Skin epidermis (tissue), 12 donors: ENCODE measurements at regions not wholly inside any gene's neighbourhood (a gene's known extent, or its start where the extent isn't known, plus 50 kb on each side); places are given as distances from the start of the nearest gene placed in this dataset.
"Not testable (repeated sequence)": the region's sequence is repeated elsewhere in the genome, so short reads cannot be mapped to it uniquely, and the experiment has no call there.

Experiments
- H3K27ac ChIP-seq, 21 experiments: fragments of 200-600 bp; sonication (generic) in 11 of 21; one replicate each; pipeline ENCODE4 v1.5.0; 2020; ENCODE audit warnings: mild to moderate bottlenecking in 3 of 21, inconsistent platforms in 2 of 21, moderate library complexity in 2 of 21
- H3K4me3 ChIP-seq, 7 experiments: fragments of 200-600 bp; sonication (generic) in 2 of 7; one replicate each; pipeline ENCODE4 v1.5.0; 2020; ENCODE audit warnings: inconsistent platforms in 2 of 7, mild to moderate bottlenecking in 2 of 7, moderate library complexity in 1 of 7

DNA sequence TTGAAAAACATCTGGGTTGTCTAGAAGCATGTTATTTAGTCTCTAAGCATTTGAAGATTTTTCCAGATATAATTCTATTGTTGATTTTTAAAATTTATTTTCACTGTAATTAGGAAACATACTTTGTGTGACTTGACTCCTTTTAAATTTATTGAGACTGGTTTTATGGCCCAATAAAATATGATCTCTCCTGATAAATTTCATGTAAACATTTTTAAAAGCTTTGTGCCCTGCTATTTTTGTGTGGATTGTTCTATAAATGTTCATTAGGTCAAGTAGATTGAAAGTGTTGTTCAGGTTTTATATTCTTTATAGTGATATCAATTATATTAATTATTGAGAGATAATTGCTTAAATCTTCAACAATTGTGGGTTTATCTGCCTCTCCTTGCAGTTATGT, 105.4 kb downstream of the RFX6 start:
- Histone ChIP-seq H3K4me3 (no peak overlapping the region), H3K27ac (no peak overlapping the region)

DNA sequence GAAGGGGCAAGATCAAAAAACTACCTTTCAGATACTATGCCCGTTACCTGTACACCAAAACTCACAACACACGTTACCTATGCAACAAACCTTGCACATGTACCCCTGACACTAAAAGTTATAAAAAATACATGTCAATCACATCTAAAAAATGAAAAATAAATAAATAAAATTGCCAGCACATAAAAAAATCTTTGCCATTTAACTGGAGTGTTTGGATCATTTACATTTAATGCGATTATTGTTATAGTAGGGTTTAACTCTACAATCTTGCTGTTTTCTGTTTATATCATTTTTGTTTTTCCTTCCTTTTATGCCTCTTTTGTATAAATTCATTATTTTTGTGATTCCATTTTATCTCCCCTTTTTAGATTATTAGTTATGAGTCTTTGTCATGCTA, 106.3 kb downstream of the RFX6 start:
- H3K27ac ChIP-seq: no peak overlapping the region
- no peak overlapping the region for H3K4me3 ChIP-seq

DNA sequence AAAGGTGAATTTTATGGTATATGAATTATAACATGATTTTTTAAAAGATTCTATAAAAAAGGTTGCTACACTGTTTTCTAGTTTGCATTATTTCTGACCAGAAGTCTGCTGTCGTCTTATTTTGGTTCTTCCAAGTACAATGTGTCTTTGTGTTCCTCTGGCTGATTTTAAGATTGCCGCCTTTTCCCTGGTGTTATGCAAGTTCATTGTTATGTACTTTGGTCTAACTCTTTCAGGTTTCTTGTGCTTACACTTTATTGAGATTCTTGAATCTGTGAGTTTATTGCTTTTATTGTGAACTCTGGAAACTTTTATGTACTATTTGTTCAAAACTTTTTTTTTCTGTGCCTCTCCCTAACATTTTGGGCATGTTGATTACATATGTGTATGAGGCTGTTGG, 109.8 kb downstream of the RFX6 start:
- Histone ChIP-seq H3K4me3 (no peak overlapping the region), H3K27ac (no peak overlapping the region)

DNA sequence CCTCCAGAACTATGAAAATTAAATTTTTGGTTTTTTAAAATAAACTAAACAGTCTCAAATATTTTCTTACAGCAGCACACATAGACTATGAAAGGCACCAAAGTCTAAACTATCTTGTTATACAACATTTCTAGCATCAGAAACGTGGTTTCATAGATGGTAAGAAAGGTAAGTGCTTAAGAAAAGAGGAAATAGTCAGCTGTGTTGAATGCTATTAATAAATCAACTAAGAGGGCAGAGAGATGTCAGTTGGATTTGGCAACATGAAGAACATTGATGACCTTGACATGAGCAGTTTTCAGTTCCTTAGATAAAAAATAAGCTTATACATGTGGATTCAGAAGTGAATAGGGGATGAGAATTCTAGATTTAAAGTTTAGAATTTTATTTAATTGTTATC, 113.6 kb downstream of the RFX6 start:
- no peak overlapping the region for H3K27ac ChIP-seq
- no peak overlapping the region for H3K4me3 ChIP-seq

DNA sequence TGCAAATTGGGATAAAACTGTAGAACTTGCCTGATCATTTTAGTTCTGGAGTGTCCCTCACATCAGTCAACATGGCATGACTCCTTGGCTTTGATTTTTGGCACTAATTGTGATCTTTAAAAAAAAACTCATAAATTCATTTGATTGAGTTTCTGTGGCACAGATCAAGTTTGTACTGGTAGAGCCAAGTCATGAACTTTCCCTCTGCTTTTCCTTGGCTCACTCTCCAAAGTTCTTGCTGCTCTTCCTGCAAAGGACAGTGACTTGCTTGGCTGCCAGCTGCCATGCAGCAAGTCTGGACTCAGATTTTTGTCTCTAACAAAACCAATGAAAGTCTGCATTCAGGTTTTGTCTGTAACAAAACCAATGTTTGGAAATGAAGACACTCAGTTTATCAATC, 115.5 kb downstream of the RFX6 start:
- H3K4me3 ChIP-seq: no peak overlapping the region
- no peak overlapping the region for H3K27ac ChIP-seq

DNA sequence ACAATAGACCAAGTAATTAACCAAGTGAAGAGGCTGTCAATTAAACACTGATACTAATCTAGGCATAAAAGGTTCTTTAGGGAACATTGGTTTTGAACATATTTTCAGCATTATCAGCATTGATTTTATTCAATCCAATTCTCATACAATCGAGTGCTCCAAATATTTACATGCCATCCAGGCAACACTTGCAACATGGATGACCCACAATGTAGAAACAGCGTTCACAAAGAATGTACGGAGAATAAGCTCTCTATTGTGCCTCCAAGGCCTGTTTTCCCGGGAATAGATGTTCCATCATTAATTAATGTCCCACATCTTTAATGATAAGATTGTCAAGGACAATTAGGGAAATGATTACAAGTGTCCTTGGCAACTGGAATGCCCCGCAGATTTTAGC, 117.4 kb downstream of the RFX6 start:
- Histone ChIP-seq H3K4me3 (no peak overlapping the region), H3K27ac (no peak overlapping the region)

DNA sequence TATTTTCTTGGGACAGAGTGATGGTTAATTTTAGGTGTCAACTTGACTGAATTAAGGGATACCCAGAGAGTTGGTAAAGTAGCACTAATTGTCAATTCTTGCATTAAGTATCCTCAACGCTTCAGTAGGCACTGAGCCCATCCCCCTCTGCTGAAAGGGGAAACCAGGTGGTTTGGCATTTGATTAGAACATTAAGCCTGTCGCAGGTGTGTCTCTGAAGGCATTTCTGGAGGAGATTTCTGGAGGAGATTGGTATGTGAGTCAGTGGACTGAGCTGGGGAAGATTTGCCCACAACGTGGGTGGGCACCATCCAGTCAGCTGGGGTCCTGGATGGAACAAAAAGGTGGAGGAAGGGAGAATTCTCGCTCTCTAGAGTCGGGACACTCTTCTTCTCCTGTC, 119.8 kb downstream of the RFX6 start:
- Histone ChIP-seq H3K4me3 (no peak overlapping the region), H3K27ac (no peak overlapping the region)

DNA sequence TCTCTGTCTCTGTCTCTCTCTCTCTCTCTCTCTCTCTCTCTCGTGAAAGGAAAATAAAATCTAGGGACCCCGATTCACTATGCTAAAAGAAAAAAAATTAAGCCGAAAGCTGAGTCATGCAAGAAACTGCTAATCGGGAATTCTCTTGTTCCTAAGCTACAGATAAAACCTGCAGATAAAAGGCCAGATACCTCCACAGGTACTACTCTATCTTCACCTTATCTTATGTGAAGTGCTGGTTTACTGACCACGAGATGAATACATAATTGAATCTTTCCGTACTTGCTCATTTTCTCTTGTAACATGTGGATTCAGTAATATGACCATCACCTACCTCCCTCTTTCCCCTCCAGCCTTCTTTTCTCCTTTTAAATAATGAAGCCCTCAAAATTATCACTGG, 120.5 kb downstream of the RFX6 start:
- no peak overlapping the region for H3K4me3 ChIP-seq
- no peak overlapping the region for H3K27ac ChIP-seq

DNA sequence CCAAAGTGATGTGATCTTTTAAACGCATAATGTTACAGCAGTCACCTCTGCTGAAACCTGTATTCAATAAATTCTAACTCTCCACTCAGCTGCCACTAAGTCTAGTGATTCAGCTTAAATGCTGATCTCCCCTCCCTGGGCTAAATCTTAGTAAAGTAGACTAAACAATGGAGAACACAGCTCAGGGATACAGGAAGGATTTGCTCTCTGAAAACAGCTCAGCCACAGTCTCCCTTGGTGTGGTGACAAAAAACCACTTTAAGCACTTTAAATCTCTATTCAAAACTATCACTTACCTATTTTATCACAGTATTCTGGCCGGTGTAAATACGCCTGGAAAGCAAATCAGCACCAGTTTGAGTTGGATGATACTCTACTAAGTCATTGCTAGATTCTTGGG, 130.6 kb downstream of the RFX6 start:
- no peak overlapping the region for H3K4me3 ChIP-seq
- H3K27ac ChIP-seq: no peak overlapping the region

DNA sequence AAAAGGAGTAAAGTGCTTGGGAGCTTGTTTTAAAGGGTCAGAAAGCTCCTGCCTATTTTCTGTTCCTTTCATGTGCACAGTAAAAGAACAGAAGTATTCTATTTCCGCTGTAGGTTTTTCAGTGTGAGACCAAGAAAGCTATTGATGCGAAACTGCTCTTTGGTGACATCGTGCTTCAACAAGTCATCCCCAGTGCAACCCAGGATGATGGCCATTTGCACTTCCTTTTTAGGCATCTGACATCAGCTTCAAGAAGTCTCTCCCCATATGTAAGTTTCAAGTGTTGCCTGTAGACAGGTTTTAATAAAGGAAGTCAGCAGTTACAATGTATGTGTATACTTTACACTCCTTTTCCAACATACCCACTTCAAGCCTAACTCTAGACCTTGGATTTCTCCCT, 131.6 kb downstream of the RFX6 start:
- no peak overlapping the region for H3K4me3 ChIP-seq
- no peak overlapping the region for H3K27ac ChIP-seq

DNA sequence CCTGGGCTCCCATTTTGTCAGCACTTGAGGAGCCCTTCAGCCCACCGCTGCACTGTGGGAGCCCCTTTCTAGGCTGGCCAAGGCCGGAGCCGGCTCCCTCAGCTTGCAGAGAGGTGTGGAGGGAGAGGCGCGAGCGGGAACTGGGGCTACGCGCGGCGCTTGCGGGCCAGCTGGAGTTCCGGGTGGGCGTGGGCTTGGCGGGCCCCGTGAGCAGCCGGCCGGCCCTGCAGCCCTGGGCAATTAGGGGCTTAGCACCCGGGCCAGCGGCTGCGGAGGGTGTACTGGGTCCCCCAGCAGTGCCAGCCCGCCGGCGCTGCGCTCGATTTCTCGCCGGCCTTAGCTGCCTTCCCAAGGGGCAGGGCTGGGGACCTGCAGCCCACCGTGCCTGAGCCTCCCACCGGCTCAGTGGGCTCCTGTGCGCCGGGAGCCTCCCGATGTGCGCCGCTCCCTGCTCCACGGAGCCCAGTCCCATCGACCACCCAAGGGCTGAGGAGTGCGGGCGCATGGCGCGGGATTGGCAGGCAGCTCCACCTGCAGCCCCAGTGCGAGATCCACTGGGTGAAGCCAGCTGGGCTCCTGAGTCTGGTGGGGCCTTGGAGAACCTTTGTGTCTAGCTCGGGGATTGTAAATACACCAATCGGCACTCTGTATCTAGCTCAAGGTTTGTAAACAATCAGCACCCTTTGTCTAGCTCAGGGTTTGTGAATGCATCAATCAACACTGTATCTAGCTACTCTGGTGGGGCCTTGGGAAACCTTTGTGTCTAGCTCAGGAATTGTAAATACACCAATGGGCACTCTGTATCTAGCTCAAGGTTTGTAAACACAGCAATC, 137.8 kb downstream of the RFX6 start:
- not testable (repeated sequence) for H3K4me3 ChIP-seq, H3K27ac ChIP-seq

DNA sequence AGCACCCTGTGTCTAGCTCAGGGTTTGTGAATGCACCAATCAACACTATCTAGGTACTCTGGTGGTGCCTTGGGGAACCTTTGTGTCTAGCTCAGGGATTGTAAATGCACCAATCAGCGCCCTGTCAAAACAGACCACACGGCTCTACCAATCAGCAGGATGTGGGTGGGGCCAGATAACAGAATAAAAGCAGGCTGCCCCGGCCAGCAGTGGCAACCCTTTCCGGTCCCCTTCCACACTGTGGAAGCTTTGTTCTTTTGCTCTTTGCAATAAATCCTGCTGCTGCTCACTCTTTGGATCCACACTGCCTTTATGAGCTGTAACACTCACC, 138.4 kb downstream of the RFX6 start:
- H3K27ac ChIP-seq, H3K4me3 ChIP-seq: not testable (repeated sequence)

DNA sequence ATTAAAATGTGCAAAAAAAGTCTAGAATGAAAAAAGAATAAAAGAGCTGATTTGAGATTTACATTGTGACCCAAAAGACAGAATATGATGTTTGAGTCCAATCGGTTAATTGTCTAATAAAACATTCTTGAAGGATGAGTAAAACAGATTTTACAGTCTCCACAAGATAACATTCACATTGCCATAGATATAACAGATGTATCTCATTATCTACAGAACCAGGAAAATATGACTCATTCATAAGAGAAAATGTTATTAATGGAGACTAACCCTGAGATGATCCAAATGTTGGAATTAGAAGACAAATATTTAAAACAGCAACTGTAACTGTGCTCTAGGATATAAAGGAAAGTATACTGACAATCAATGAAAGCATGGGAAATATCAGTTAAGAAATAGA, 141.7 kb downstream of the RFX6 start:
- H3K4me3 ChIP-seq: no peak overlapping the region
- no peak overlapping the region for H3K27ac ChIP-seq

DNA sequence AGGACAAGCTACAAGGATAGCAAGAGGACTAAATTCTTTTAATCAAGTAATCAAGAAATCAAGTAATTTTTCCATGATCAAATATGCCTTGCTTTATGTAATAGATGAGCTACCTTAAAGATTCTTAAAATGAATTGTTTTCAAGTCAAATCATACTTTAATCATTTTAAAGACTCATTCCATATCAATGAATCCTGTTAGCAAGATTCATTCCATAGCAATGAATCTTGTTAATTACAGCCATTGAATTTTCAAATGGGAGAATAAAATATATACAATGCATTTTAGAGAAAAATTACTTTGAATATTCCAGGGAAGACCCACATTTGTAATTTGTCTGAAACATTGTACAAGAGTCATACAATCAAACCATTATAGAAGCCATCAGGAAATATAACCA, 145.7 kb downstream of the RFX6 start:
- H3K27ac ChIP-seq: no peak overlapping the region
- H3K4me3 ChIP-seq: no peak overlapping the region

DNA sequence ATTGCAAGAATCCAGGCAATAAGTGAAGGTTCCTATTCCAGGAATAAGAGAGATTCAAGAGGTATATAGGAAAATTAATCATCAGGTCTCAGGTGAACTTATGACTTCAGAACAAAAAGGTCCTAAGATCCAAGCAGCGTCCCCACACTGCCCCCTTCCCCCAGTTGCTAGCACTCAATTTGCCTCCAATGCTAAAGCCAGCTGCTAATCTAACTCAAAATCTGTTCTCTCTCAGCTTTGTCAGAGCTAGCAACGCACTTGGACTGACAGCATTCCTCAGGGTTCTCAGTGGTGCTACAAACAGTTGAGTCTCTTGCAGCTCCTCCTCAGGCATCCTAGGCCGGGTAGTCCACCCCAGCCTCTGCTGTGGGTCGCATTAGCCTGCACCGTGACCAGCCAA, 148.3 kb downstream of the RFX6 start:
- no peak overlapping the region for H3K4me3 ChIP-seq
- no peak overlapping the region for H3K27ac ChIP-seq

DNA sequence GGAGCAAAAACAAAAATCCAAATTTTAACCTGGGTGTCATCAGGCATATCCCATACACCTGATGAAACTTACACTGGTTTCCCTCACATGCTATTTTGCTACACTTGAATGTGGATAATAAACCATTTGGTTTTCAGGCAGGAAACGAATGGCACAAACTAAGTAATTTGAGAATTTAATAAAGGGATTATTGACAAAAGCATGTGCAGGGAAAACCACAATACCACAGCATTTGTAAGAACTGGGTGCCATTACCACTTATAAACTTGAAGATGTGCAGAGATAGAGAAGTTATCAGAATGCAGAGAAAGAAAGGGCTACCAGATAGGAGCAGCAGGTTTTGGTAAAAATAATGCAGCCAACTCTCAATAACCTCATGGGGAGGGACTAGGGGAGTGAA, 151.2 kb downstream of the RFX6 start:
- no peak overlapping the region for H3K4me3 ChIP-seq
- H3K27ac ChIP-seq: no peak overlapping the region

DNA sequence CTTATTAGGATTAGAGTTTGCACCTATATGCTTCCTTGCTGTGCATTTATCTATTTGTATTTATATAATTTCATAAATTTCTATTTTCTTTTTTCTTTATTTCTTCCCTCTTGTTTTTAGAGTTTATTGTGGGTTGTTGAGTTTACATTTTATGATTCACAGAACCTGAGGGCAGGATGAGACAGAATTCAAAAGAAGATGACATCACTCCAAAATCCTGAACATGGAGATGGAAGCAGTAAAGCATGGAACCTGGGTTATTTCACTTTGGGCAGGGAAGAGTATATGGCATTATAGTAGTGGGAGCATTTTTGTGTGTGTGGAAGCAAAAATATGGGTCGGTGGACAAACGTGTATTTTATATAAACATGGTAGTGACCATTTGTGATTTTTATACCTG, 157.5 kb downstream of the RFX6 start:
- H3K4me3 ChIP-seq: no peak overlapping the region
- no peak overlapping the region for H3K27ac ChIP-seq

DNA sequence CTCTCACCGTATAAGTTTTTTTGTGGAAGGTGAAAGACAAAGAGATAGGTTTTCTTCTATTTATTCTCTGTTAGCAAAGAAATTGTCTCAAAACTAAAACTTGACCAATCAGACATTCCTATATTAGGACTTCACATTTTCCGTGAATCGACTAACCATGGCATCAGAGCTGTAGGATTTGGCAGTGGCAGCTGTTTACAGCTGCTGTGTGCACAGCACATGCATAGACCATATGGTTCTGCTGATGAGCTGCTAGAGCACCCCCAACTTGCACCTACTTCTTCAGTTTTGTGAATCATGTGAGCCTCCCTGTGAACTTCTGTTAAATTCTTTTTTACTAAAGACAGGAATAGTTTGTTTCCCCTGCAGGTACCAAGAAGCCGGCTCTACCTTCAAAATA, 157.9 kb downstream of the RFX6 start:
- H3K27ac ChIP-seq: no peak overlapping the region
- no peak overlapping the region for H3K4me3 ChIP-seq

DNA sequence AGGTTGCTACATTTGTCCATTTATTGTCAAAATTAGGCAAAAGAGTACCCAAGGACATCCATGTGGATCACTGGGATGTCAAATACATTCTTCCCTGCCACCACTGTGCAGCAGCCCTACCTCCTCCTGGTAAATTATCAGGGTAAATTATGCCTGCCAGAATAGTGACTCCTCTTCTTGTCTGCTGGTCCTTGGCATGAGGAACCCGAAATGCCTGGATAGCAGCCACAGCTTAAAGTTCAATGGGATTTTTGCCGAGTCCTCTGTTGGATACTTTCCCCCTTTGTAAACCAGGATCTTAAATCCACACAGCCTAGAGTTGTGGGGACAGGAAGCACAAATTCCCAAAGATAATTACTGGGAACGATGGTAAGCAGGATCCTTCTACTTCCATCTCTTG, 173.3 kb downstream of the RFX6 start:
- H3K27ac ChIP-seq: no peak overlapping the region
- H3K4me3 ChIP-seq: no peak overlapping the region

DNA sequence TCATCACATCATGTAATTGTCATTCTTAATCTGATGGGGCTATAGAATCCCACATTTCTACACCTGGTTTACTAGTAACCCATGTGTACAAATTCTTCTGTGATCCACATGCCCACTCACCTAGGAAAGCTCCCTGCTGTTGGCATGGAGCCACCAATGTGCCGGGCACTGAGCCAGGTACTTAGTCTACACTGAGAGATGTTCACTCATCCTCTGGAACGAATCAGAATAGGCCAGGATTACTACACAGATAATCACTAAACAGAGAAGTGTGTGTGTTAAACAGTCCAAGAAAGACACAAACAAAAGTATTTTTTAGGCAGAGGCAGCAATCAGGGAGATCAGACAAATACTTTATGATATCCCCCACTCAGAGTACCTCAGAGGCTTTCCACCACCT, 193.2 kb upstream of the VGLL2 start:
- H3K4me3 ChIP-seq: no peak overlapping the region
- H3K27ac ChIP-seq: no peak overlapping the region

DNA sequence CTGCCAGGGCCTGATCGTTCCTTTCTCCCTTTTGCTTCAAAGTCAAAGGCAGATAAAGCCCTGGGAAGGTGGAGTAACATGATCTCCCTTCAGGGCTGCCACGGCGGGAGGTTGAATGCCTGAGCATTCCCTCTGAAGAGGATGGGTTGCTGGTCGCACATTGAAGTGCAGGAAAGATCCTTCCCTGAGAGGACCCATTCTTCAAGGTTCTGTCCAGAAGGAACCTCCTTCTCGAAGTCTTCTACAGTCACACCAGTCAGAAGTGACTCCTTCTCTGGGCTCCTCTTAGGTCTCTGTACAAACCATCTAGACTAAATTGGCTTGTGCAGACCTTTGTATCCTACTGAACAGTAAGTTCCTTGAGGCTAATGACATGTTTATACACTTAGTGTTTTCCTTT, 192.6 kb upstream of the VGLL2 start:
- Histone ChIP-seq H3K4me3 (no peak overlapping the region), H3K27ac (no peak overlapping the region)

DNA sequence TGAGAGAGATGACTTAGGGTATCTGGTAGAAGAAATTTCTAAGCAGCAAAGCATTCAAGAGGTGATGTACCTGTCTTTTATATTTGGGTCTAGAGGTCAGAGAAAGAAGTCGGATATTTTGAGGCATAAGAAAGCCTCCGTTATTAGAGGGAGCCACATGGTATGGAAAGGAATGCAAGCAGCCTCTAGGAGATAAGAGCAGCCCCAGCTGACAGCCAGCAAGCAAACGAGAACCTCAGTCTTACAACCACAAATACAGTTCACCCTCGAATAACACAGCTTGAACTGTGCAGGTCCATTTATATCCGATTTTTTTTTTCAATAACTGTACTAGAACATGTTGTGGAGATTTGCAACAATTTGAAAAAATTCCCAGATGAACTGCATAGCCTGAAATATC, 190.7 kb upstream of the VGLL2 start:
- no peak overlapping the region for H3K27ac ChIP-seq

DNA sequence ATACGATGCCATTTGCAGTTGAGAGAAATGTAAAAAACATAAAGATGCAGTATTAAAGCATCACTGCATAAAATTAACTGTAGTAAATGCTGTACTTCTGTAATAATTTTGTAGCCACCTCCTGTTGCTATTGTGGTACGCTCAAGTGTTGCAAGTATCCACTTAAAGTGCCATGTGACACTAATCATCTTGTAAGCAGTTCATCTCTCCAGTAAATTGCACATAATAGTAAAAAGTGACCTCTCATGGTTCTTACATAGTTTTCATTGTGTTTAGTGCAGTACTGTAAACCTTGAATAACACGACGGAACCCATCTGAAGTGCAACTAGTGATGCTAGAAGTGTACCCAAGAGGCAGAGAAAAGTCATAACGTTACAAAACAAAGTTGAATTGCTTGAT, 190.1 kb upstream of the VGLL2 start:
- no peak overlapping the region for H3K27ac ChIP-seq
- no peak overlapping the region for H3K4me3 ChIP-seq

More for the DNA sequence above, 190.7 kb upstream of the VGLL2 start:
- no peak overlapping the region for H3K4me3 ChIP-seq
